ENCODE measurements at regions not wholly inside any gene's neighbourhood (a gene's known extent, or its start where the extent isn't known, plus 50 kb on each side); places are given as distances from the start of the nearest gene placed in this dataset.

DNA sequence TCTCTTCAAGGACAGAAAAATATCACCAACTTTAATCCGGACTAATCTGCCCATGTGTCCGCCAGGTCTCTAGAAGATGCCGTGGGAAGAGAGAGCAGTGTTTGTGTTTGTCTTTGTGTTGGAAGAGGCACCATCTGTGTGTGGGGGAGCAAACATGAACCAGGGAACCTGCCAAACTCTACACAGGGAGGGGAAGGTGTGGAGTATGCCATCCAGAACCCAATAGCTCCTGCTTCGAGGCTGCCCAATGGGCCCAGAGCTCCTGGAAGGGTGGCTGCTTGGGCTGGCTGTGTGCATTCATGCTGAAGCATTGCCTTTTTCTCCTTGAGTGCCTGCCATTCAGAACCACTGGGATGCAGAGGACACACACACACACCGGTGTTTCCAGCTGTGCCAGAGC is 536.2 kb downstream of the MID1IP1 start:
- TF ChIP-seq, protein P1, sequence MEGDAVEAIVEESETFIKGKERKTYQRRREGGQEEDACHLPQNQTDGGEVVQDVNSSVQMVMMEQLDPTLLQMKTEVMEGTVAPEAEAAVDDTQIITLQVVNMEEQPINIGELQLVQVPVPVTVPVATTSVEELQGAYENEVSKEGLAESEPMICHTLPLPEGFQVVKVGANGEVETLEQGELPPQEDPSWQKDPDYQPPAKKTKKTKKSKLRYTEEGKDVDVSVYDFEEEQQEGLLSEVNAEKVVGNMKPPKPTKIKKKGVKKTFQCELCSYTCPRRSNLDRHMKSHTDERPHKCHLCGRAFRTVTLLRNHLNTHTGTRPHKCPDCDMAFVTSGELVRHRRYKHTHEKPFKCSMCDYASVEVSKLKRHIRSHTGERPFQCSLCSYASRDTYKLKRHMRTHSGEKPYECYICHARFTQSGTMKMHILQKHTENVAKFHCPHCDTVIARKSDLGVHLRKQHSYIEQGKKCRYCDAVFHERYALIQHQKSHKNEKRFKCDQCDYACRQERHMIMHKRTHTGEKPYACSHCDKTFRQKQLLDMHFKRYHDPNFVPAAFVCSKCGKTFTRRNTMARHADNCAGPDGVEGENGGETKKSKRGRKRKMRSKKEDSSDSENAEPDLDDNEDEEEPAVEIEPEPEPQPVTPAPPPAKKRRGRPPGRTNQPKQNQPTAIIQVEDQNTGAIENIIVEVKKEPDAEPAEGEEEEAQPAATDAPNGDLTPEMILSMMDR (IDR thresholded peaks at IDR 0.05): no peak
- peak in 4 of 8 donors; percentile 6 to 54 (median 26) for ATAC-seq
- Histone ChIP-seq H3K4me3 (no peak overlapping the region), H3K9me3 (peaks cover 0 to 3% (median 0%) of the 10 kb centered on the region in 11 donors), H3K4me1 (peaks cover 0 to 33% (median 8%) of the 10 kb centered on the region in 9 donors), H3K27ac (peak overlapping the region in 8 of 10 donors; percentile 30 to 70 (median 52)), H3K36me3 (no peaks in the 10 kb centered on the region), H3K27me3 (peaks cover 0 to 15% (median 0%) of the 10 kb centered on the region in 7 donors)
- 64 to 74% methylated on average over 5 of the region's 5 CpGs for WGBS, 2 donors
- no peak for DNase-seq
- intact Hi-C loops (cut with DNase I): no loop called here

DNA sequence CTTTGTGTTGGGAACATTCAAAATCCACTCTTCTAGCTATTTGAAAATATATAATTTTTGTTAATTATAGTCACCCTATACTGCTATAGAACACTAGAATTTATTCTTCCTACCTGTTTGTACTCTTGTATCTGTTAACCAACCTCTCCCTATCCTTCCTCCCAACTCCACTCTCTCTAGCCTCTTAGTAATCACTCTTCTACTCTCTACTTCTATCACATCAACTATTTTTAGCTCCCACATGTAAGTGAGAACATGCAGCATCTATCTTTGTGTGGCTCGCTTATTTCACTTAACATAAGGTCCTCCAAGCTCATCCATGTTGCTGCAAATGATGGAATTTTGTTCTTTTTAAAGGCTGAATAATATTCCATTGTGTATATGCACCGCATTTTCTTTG is 537.3 kb downstream of the MID1IP1 start:
- intact Hi-C loops (cut with DNase I): no loop called here
- Histone ChIP-seq H3K9me3 (no peaks in the 10 kb centered on the region), H3K36me3 (no peaks in the 10 kb centered on the region), H3K4me1 (peaks cover 0 to 33% (median 8%) of the 10 kb centered on the region in 9 donors), H3K27ac (no peak overlapping the region), H3K4me3 (no peak overlapping the region), H3K27me3 (peaks cover 0 to 27% (median 0%) of the 10 kb centered on the region in 7 donors)
- 73 to 85% methylated on average over 2 of the region's 2 CpGs for WGBS, 2 donors
- DNase-seq: no peak
- ATAC-seq: no peak
- TF ChIP-seq, protein P1 (IDR thresholded peaks at IDR 0.05): no peak

DNA sequence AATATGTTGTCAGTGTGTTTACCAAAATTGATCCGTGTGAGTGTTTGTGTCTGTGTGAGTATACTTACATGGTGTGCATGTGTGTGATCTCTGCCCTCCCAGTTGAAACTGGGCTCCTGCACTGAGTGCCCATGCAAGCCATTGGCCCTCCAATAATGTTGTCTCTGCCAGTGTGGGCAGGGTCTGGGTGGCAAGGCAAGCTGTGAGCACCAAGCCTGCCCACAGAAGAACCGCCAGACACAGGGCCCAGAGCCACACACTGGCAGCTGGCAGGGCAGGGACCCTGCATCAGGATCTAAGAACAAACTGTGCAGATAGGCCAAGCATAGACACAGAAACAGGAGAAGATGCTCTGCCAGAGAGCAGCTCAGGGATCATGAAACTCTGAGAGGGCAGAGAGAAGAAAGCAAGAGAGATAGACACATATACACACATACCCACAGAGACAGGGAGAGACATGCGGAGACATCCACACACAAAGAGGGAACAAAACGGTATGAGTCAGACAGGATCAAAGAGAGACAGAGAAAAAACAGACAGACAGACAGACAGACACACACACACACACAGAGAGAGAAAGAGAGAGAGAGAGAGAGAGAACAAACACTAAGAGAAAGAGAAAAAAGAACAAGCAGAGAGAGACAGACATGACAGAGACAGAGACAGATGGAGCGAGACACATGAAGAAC is 555.0 kb downstream of the MID1IP1 start:
- TF ChIP-seq, protein P1 (IDR thresholded peaks at IDR 0.05): no peak
- intact Hi-C loops (cut with DNase I): no loop called here
- H3K27me3 ChIP-seq: peaks cover 0 to 36% (median 0%) of the 10 kb centered on the region in 7 donors
- no peak for DNase-seq
- H3K36me3 ChIP-seq: no peaks in the 10 kb centered on the region
- no peak overlapping the region for H3K27ac ChIP-seq
- no peaks in the 10 kb centered on the region for H3K4me1 ChIP-seq
- H3K9me3 ChIP-seq: peaks cover 0 to 6% (median 0%) of the 10 kb centered on the region in 11 donors
- no peak for ATAC-seq
- WGBS, 2 donors: 86 to 96% methylated on average over 5 of the region's 5 CpGs
- no peak overlapping the region for H3K4me3 ChIP-seq

DNA sequence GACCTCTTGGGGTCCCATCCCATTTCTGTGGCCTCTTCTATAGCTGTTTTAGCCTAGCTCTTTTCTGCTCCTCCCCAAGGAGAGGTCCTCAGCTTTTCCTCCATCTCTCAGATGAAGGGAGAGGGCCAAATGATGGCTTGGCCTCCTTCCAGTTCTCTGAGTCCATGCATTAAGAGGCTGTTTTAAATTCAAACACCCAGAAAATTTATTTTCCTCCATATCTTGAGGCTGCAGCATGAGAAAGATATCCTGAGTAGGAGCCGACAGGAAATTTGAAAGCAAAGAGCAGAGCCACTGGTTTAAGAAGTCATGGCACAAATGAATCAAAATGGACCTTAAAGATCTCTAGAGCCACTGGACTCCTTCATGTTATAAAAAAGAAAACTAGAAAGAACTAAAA is 558.8 kb downstream of the MID1IP1 start:
- Histone ChIP-seq H3K36me3 (no peaks in the 10 kb centered on the region), H3K27me3 (peaks cover 0 to 16% (median 0%) of the 10 kb centered on the region in 7 donors), H3K4me1 (no peaks in the 10 kb centered on the region), H3K4me3 (no peak overlapping the region), H3K9me3 (no peaks in the 10 kb centered on the region), H3K27ac (no peak overlapping the region)
- ATAC-seq (no peak), DNase-seq (no peak)
- 73 to 75% methylated on average over 1 of the region's 1 CpG for WGBS, 2 donors
- intact Hi-C loops (cut with DNase I): no loop called here
- TF ChIP-seq, protein P1 (IDR thresholded peaks at IDR 0.05): no peak

All from heart right ventricle (tissue), 16 donors.